Neural crest cell (in vitro differentiated cells): ENCODE measurements at regions not wholly inside any gene's neighbourhood (a gene's known extent, or its start where the extent isn't known, plus 50 kb on each side); places are given as distances from the start of the nearest gene placed in this dataset.

ENCODE experiments used
- DNase-seq: peaks from one replicate; pipeline ENCODE4 v3.0.0; 2021; ENCODE audit warnings: low read depth, mixed read lengths, low spot score
- H3K27ac Mint-ChIP-seq: one replicate; pipeline ENCODE4 v1.8.0; 2021; ENCODE audit warnings: mild to moderate bottlenecking, mixed read lengths; ENCODE audit not compliant: unreplicated experiment
- H3K27me3 Mint-ChIP-seq: 2 replicates; pipeline ENCODE4 v1.8.0; 2021; ENCODE audit warnings: low read depth, mild to moderate bottlenecking, mixed read lengths
- H3K36me3 Mint-ChIP-seq: 2 replicates; pipeline ENCODE4 v1.8.0; 2021; ENCODE audit warnings: low read depth, mild to moderate bottlenecking, mixed read lengths
- H3K4me1 Mint-ChIP-seq: 2 replicates; pipeline ENCODE4 v1.8.0; 2021; ENCODE audit warnings: mixed read lengths
- H3K4me3 Mint-ChIP-seq: one replicate; pipeline ENCODE4 v1.8.0; 2021; ENCODE audit warnings: mild to moderate bottlenecking, mixed read lengths
- H3K9me3 Mint-ChIP-seq: 2 replicates; pipeline ENCODE4 v1.8.0; 2021; ENCODE audit warnings: mixed read lengths
- CTCF ChIP-seq: fragments of 200-600 bp; sonication (generic); conservative IDR thresholded peaks from 2 replicates; pipeline ENCODE4 v1.5.0; 2021; ENCODE audit warnings: antibody characterized with exemption, mild to moderate bottlenecking

DNA sequence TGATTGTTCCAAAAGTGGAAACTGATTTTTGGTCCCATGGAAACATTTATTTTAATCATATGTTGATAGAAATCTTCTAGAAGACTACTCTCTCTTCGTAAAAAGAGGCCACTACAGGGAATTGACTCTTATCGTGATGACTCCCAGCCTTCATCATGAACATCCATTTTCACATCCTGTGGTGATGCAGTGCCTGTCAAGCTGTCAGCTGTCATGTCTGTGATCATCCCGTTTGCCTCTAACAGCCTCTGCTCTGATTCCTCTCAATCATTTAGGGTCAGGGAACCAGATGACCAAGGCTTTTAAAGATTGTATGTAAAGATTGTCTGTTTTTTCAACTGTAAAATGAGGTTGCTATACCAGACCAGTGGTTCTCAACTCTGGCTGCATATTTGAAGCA lies 419.0 kb upstream of the MGAT4C start:
- Mint-ChIP-seq H3K4me1 (no peaks in the 10 kb centered on the region), H3K27me3 (no peaks in the 10 kb centered on the region), H3K36me3 (no peaks in the 10 kb centered on the region), H3K27ac (no peak overlapping the region), H3K9me3 (no peaks in the 10 kb centered on the region), H3K4me3 (no peak overlapping the region)
- DNase-seq: no peak
- no peak for TF ChIP-seq CTCF

- no peak overlapping the region for H3K4me3 Mint-ChIP-seq
- H3K4me1 Mint-ChIP-seq: no peaks in the 10 kb centered on the region
- no peaks in the 10 kb centered on the region for H3K36me3 Mint-ChIP-seq
- H3K9me3 Mint-ChIP-seq: no peaks in the 10 kb centered on the region
- DNase-seq: no peak
- H3K27me3 Mint-ChIP-seq: no peaks in the 10 kb centered on the region
- no peak overlapping the region for H3K27ac Mint-ChIP-seq
- no peak for TF ChIP-seq CTCF
Measured at GRCh38 chr12:86670986-86671385, 414.8 kb upstream of the MGAT4C start.

DNA sequence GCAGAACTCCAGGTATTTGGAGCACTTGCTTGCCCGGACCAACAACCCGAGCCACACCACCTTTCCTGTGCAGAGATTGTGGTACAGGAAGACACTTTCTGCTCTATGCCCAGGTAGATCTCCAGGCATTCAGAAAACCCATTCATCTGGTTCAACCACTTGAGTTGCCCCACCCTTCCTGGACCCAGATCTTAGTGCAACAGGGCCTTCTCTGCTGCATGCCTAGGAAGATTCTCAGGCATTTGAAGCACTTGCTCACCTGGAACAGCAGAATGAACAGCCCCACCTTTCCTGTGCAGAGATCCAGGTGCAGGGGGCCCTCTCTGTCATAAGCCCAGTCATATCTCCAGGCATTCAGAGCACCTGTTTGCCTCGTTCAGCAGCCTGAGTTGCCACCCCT lies 412.8 kb upstream of the MGAT4C start:
- no peak for TF ChIP-seq CTCF
- Mint-ChIP-seq H3K4me1 (no peaks in the 10 kb centered on the region), H3K36me3 (no peaks in the 10 kb centered on the region), H3K27ac (no peak overlapping the region), H3K9me3 (no peaks in the 10 kb centered on the region), H3K4me3 (no peak overlapping the region), H3K27me3 (no peaks in the 10 kb centered on the region)
- DNase-seq: no peak

- H3K9me3 Mint-ChIP-seq: no peaks in the 10 kb centered on the region
Measured at GRCh38 chr12:86666316-86666715, 410.1 kb upstream of the MGAT4C start.

GRCh38 chr12:86663716-86664115 lies 407.5 kb upstream of the MGAT4C start:
- Mint-ChIP-seq H3K4me1 (no peaks in the 10 kb centered on the region), H3K9me3 (no peaks in the 10 kb centered on the region), H3K27me3 (no peaks in the 10 kb centered on the region), H3K27ac (no peak overlapping the region), H3K4me3 (no peak overlapping the region), H3K36me3 (no peaks in the 10 kb centered on the region)
- DNase-seq: no peak
- TF ChIP-seq CTCF: no peak

More at GRCh38 chr12:86666316-86666715, 410.1 kb upstream of the MGAT4C start:
- no peak overlapping the region for H3K27ac Mint-ChIP-seq
- no peak for TF ChIP-seq CTCF
- no peaks in the 10 kb centered on the region for H3K4me1 Mint-ChIP-seq
- no peaks in the 10 kb centered on the region for H3K27me3 Mint-ChIP-seq
- no peaks in the 10 kb centered on the region for H3K36me3 Mint-ChIP-seq
- DNase-seq: no peak
- H3K4me3 Mint-ChIP-seq: no peak overlapping the region

DNA sequence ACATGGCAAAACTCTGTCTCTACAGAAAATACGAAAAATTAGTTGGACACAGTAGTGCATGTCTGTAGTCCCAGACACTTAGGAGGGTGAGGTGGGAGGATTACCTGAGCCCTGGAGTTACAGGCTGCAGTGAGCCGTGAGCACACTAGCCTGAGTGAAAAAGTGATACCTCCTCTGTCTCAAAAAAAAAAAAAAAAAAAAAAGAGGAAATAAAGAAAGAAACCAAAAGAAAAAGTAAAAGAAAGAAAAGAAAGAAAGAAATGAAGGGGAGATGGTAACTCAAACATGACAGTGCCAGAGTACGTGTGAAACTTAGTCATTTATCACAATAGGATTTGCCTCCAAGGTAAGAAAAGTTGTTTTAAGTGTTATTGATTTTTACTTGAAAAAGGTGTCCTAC lies 407.0 kb upstream of the MGAT4C start:
- Mint-ChIP-seq H3K9me3 (no peaks in the 10 kb centered on the region), H3K27ac (no peak overlapping the region), H3K4me3 (no peak overlapping the region), H3K27me3 (no peaks in the 10 kb centered on the region), H3K4me1 (no peaks in the 10 kb centered on the region), H3K36me3 (no peaks in the 10 kb centered on the region)
- no peak for TF ChIP-seq CTCF
- no peak for DNase-seq
